Mesenchymal stem cell (in vitro differentiated cells and primary cell): ENCODE measurements at regions not wholly inside any gene's neighbourhood (a gene's known extent, or its start where the extent isn't known, plus 50 kb on each side); places are given as distances from the start of the nearest gene placed in this dataset.

Experiments
- DNase-seq: peaks from one replicate; pipeline ENCODE4 v3.0.0-alpha.2; 2013
- H2AFZ ChIP-seq: one replicate; pipeline ENCODE4 v1.6.1; 2013; ENCODE audit warnings: low read depth, mild to moderate bottlenecking, control low read depth, inconsistent platforms, low read length, moderate library complexity
- H2AK5ac ChIP-seq: 2 replicates; pipeline ENCODE4 v1.6.1; 2013; ENCODE audit warnings: low read length, moderate library complexity, mild to moderate bottlenecking, inconsistent platforms; ENCODE audit not compliant: severe bottlenecking
- H2BK120ac ChIP-seq: one replicate; pipeline ENCODE4 v1.6.1; 2013; ENCODE audit warnings: low read depth, mild to moderate bottlenecking, inconsistent platforms, low read length, moderate library complexity
- H2BK12ac ChIP-seq, 2 experiments: one replicate each; pipeline ENCODE4 v1.6.1; 2013; ENCODE audit warnings: inconsistent platforms in 2 of 2, low read length in 2 of 2, mild to moderate bottlenecking in 2 of 2, moderate library complexity in 2 of 2, control low read depth in 1 of 2
- H2BK15ac ChIP-seq: one replicate; pipeline ENCODE4 v1.6.1; 2013; ENCODE audit warnings: mild to moderate bottlenecking, low read depth, inconsistent platforms; ENCODE audit not compliant: poor library complexity, severe bottlenecking
- H2BK5ac ChIP-seq: 2 replicates; pipeline ENCODE4 v1.6.1; 2013; ENCODE audit warnings: low read depth, mild to moderate bottlenecking, low read length, control low read depth, inconsistent platforms; ENCODE audit not compliant: poor library complexity, severe bottlenecking
- H3K14ac ChIP-seq, 2 experiments: one replicate each; pipeline ENCODE4 v1.6.1; 2013; ENCODE audit warnings: inconsistent platforms in 2 of 2, low read length in 2 of 2, control low read depth in 1 of 2, mild to moderate bottlenecking in 1 of 2, moderate library complexity in 1 of 2
- H3K18ac ChIP-seq, 2 experiments: one replicate each; pipeline ENCODE4 v1.6.1; 2013; ENCODE audit warnings: inconsistent platforms in 2 of 2, low read length in 2 of 2, control low read depth in 1 of 2, low read depth in 1 of 2, mild to moderate bottlenecking in 1 of 2
- H3K23ac ChIP-seq, 2 experiments: one replicate each; pipeline ENCODE4 v1.6.1; 2013; ENCODE audit warnings: inconsistent platforms in 2 of 2, low read length in 2 of 2, mild to moderate bottlenecking in 2 of 2, moderate library complexity in 2 of 2, control low read depth in 1 of 2
- H3K27ac ChIP-seq: 2 replicates; pipeline ENCODE4 v1.5.1; 2013; ENCODE audit warnings: mild to moderate bottlenecking, moderate library complexity, low read length, control low read depth, inconsistent platforms; ENCODE audit not compliant: poor library complexity, severe bottlenecking
- H3K27me3 ChIP-seq, 2 experiments: 2 replicates each; pipeline versions ENCODE4 v1.6.1 to v1.7.0; 2013; ENCODE audit warnings: low read length in 2 of 2, mild to moderate bottlenecking in 2 of 2, moderate library complexity in 2 of 2, control low read depth in 1 of 2, inconsistent platforms in 1 of 2; ENCODE audit not compliant: control insufficient read depth in 1 of 2, insufficient read depth in 1 of 2
- H3K36me3 ChIP-seq, 2 experiments: 2 replicates each; pipeline versions ENCODE4 v1.6.1 to v1.7.0; 2013; ENCODE audit warnings: low read length in 2 of 2, control low read depth in 1 of 2, inconsistent platforms in 1 of 2, low read depth in 1 of 2, mild to moderate bottlenecking in 1 of 2; ENCODE audit not compliant: insufficient read depth in 2 of 2, control insufficient read depth in 1 of 2
- H3K4ac ChIP-seq, 2 experiments: one replicate each; pipeline ENCODE4 v1.6.1; 2013; ENCODE audit warnings: inconsistent platforms in 2 of 2, low read length in 2 of 2, mild to moderate bottlenecking in 2 of 2, moderate library complexity in 2 of 2, control low read depth in 1 of 2, low read depth in 1 of 2
- H3K4me1 ChIP-seq: 2 replicates; pipeline ENCODE4 v1.6.1; 2013; ENCODE audit warnings: low read depth, low read length, control low read depth; ENCODE audit not compliant: control insufficient read depth, insufficient read depth
- H3K4me2 ChIP-seq: 2 replicates; pipeline ENCODE4 v1.6.1; 2013; ENCODE audit warnings: low read length, mild to moderate bottlenecking, inconsistent platforms; ENCODE audit not compliant: poor library complexity, severe bottlenecking
- H3K4me3 ChIP-seq, 2 experiments: 2 replicates each; pipeline versions ENCODE4 v1.5.1 to v1.7.0; 2013; ENCODE audit warnings: low read length in 2 of 2, mild to moderate bottlenecking in 2 of 2, control low read depth in 1 of 2, low read depth in 1 of 2; ENCODE audit not compliant: insufficient read depth in 1 of 2
- H3K79me1 ChIP-seq: replicated peaks from 2 replicates; pipeline ENCODE4 v1.6.1; 2013; ENCODE audit warnings: mild to moderate bottlenecking, control low read depth, low read length, inconsistent platforms; ENCODE audit not compliant: poor library complexity, severe bottlenecking
- H3K9ac ChIP-seq: 2 replicates; pipeline ENCODE4 v1.7.0; 2013; ENCODE audit warnings: mild to moderate bottlenecking, low read length, moderate library complexity
- H3K9me3 ChIP-seq: 2 replicates; pipeline ENCODE4 v1.7.0; 2013; ENCODE audit warnings: mild to moderate bottlenecking, low read length; ENCODE audit not compliant: control insufficient read depth
- H4K8ac ChIP-seq: one replicate; pipeline ENCODE4 v1.6.1; 2013; ENCODE audit warnings: inconsistent platforms, mild to moderate bottlenecking, low read length, moderate library complexity
- H4K91ac ChIP-seq: one replicate; pipeline ENCODE4 v1.6.1; 2013; ENCODE audit warnings: mild to moderate bottlenecking, low read length, inconsistent platforms
- whole genome bisulfite sequencing: methylation state at CpG from one replicate; pipeline ENCODE4 v1.1.7; 2013; ENCODE audit warnings: mixed read lengths; 5-methylcytosine and 5-hydroxymethylcytosine counted together

DNA sequence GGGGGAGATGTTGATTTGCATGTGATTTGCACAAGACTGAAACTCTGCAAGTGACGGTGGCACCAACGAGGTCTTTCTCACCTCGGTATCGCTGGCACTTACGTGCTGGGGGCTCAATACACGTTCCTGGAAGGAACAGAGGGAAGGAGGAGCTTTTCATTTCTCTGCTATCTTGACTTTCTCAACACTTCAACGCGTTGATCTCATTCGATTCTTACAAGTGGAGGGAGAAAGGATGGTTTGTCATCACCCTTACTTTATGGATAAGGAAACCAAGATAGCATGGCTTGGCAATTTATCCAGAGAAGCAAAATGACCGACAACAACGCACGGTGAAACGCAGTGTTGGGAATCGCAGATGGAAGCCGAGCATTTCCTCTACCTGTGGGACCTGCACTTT is 87.3 kb upstream of the RFLNA start:
- Histone ChIP-seq H2BK120ac (no peak overlapping the region), H2BK12ac (no peak overlapping the region), H3K27me3 (peaks cover 21 to 23% of the 10 kb centered on the region in 2 experiments), H3K4me1 (no peaks in the 10 kb centered on the region), H3K4me3 (no peak overlapping the region), H3K79me1 (no peaks in the 10 kb centered on the region), H3K4ac (no peak overlapping the region), H3K36me3 (no peaks in the 10 kb centered on the region), H3K23ac (no peak overlapping the region), H2AFZ (no peak overlapping the region), H3K27ac (no peak overlapping the region), H3K4me2 (no peak overlapping the region), H3K14ac (no peak overlapping the region), H4K91ac (no peak overlapping the region), H2BK5ac (no peak overlapping the region), H2BK15ac (no peak overlapping the region), H3K9ac (no peak overlapping the region), H2AK5ac (no peak overlapping the region), H3K9me3 (peaks cover 29% of the 10 kb centered on the region), H4K8ac (no peak overlapping the region), H3K18ac (no peak overlapping the region)
- WGBS: 81% methylated on average over 15 of the region's 15 CpGs
- no peak for DNase-seq

DNA sequence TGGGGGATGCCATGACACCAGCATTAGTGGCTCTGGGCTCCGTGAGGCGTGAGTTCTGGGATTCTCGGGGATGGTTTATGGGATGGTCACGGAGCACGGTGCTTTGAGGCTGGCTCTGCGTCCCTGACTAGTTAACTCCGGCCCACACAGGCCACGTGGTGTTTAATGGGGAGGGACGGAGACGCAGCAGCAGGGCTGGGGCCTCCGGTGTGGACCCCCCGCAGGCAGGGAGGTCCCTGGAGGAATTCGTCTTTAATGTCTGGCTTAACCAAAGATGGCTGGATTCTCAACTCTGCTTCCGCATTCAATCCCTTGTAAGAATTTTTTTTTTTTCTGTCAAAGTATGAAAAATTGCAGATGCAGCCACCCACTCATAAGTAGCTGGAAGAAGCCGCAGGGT is 86.4 kb upstream of the RFLNA start:
- no peak overlapping the region for H4K8ac ChIP-seq
- no peak overlapping the region for H4K91ac ChIP-seq
- DNase-seq: no peak
- H3K9ac ChIP-seq: no peak overlapping the region
- no peak overlapping the region for H2AK5ac ChIP-seq
- H2AFZ ChIP-seq: no peak overlapping the region
- H3K9me3 ChIP-seq: peaks cover 29% of the 10 kb centered on the region
- H3K4me1 ChIP-seq: no peaks in the 10 kb centered on the region
- no peak overlapping the region for H3K4me2 ChIP-seq
- H2BK120ac ChIP-seq: no peak overlapping the region
- no peak overlapping the region for H3K23ac ChIP-seq
- no peak overlapping the region for H3K27ac ChIP-seq
- WGBS: 87% methylated on average over 15 of the region's 15 CpGs
- H3K4me3 ChIP-seq: no peak overlapping the region
- H3K4ac ChIP-seq: no peak overlapping the region
- H3K36me3 ChIP-seq: no peaks in the 10 kb centered on the region
- no peak overlapping the region for H3K18ac ChIP-seq
- peaks cover 15 to 23% of the 10 kb centered on the region in 2 experiments for H3K27me3 ChIP-seq
- H3K79me1 ChIP-seq: no peaks in the 10 kb centered on the region
- no peak overlapping the region for H3K14ac ChIP-seq
- H2BK15ac ChIP-seq: no peak overlapping the region
- no peak overlapping the region for H2BK5ac ChIP-seq
- H2BK12ac ChIP-seq: no peak overlapping the region

DNA sequence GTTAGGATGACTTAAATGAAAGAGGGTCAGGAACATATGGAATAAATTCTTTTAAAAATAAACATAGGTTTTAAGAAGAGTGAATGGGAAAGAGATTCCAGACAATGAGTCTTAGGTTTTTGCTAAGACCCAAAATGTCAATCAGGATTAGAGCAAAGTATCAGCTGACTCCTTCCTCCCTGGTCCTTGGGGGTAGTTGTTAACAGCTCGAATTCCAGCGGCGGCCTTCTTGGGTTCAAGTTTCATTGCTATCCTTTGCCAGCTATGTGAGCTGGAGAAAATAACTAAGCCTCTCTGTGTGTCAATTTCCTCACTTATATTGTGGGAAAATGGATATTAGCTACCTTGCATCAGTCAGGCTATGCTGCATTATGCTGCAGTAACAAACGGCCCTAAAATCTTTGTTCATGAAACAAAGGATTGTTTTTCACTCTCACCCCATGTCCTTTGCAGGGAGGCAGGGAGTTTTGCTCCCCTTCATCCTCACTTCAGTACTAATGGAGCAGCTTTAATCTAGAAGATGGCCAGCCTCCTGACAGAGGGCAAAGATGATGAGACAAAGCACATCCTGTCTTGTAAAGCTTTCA is 83.8 kb upstream of the RFLNA start:
- Histone ChIP-seq H2BK120ac (no peak overlapping the region), H3K27me3 (peaks cover 14 to 23% of the 10 kb centered on the region in 2 experiments), H4K91ac (no peak overlapping the region), H2BK15ac (no peak overlapping the region), H2AK5ac (no peak overlapping the region), H3K36me3 (no peaks in the 10 kb centered on the region), H3K4me3 (no peak overlapping the region), H3K23ac (no peak overlapping the region), H3K14ac (no peak overlapping the region), H3K18ac (no peak overlapping the region), H3K9ac (no peak overlapping the region), H3K4me2 (no peak overlapping the region), H3K9me3 (peaks cover 29% of the 10 kb centered on the region), H3K4ac (no peak overlapping the region), H2BK5ac (no peak overlapping the region), H2BK12ac (no peak overlapping the region), H3K4me1 (no peaks in the 10 kb centered on the region), H2AFZ (no peak overlapping the region), H4K8ac (no peak overlapping the region), H3K79me1 (no peaks in the 10 kb centered on the region), H3K27ac (no peak overlapping the region)
- no peak for DNase-seq
- WGBS: 83% methylated on average over 4 of the region's 4 CpGs

DNA sequence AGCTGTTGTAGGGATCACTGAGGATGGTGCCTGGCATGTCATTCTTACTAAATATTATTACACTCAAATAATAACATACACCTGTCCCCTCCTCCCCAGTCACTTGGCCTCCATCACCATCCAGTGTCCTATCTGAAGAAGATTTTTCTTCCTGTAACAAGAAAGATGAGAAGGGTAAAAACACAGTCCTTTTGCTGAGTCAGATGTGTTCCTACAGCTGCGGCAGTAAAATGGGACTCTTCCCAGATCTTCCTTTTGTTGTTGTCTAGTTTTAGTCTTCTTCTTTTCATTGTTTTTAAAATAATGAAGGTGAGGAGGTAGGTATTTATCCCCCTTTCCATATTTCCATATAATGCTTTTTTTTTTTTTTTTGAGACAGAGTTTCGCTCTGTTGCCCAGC is 83.1 kb upstream of the RFLNA start:
- Histone ChIP-seq H3K27ac (no peak overlapping the region), H2BK12ac (no peak overlapping the region)

More for the DNA sequence above, 83.1 kb upstream of the RFLNA start:
- Histone ChIP-seq H3K79me1 (no peaks in the 10 kb centered on the region), H3K4me1 (no peaks in the 10 kb centered on the region), H2AFZ (no peak overlapping the region), H3K14ac (no peak overlapping the region), H2BK5ac (no peak overlapping the region), H3K18ac (no peak overlapping the region), H4K8ac (no peak overlapping the region), H3K9me3 (peaks cover 23% of the 10 kb centered on the region), H4K91ac (no peak overlapping the region), H3K4me3 (no peak overlapping the region), H3K23ac (no peak overlapping the region), H3K4ac (no peak overlapping the region), H3K36me3 (no peaks in the 10 kb centered on the region), H3K27me3 (peaks cover 17% of the 10 kb centered on the region in 2 experiments), H2AK5ac (no peak overlapping the region), H2BK120ac (no peak overlapping the region), H2BK15ac (no peak overlapping the region), H3K9ac (no peak overlapping the region), H3K4me2 (no peak overlapping the region)
- DNase-seq: no peak
- 100% methylated on average over 1 of the region's 2 CpGs for WGBS
